Liver (tissue), 3 donors: ENCODE measurements at regions not wholly inside any gene's neighbourhood (a gene's known extent, or its start where the extent isn't known, plus 50 kb on each side); places are given as distances from the start of the nearest gene placed in this dataset.

Experiments
- TAF1 ChIP-seq: conservative IDR thresholded peaks from 2 replicates; pipeline ENCODE4 v1.6.1; 2016; ENCODE audit warnings: antibody characterized with exemption, mild to moderate bottlenecking
- TF ChIP-seq, protein P1 (sequence below): fragments of 150-350 bp; IDR thresholded peaks from 2 replicates; pipeline ENCODE4 v1.5.1; 2017; ENCODE audit warnings: improper control_type of control experiment, low read depth, low read length; ENCODE audit not compliant: missing input control
- TF ChIP-seq, protein P2 (sequence below): IDR thresholded peaks from 2 replicates; pipeline ENCODE4 v1.6.1; 2016; ENCODE audit warnings: antibody characterized with exemption
- TF ChIP-seq, protein P3 (sequence below): IDR thresholded peaks from 2 replicates; pipeline ENCODE4 v1.6.1; 2016; ENCODE audit warnings: antibody characterized with exemption, mild to moderate bottlenecking
- TF ChIP-seq, protein P4 (sequence below): IDR thresholded peaks from 2 replicates; pipeline ENCODE4 v1.6.1; 2016; ENCODE audit warnings: antibody characterized with exemption
- donor health status: healthy.
- donor health status: healthy.

DNA sequence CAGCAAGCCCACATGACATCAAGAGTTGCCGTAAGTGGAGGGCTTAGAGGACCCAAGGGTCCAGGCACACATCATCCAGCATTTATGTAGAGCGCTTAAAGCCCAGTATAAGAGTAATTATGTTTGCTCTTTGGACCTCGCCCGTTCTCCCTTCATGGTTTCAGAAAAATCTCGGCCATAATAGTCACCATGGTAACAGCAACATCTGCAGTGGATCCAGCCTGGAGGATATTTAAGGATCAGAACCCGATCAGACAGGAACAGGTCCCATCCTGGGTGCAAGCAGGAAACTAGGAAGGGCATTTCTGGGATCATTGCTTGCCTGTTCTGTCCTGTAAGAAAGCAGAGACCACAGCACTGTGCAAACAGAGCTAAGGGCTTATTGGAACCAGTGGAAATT is 89.9 kb upstream of the KAZN start:
- TF ChIP-seq, protein P1, sequence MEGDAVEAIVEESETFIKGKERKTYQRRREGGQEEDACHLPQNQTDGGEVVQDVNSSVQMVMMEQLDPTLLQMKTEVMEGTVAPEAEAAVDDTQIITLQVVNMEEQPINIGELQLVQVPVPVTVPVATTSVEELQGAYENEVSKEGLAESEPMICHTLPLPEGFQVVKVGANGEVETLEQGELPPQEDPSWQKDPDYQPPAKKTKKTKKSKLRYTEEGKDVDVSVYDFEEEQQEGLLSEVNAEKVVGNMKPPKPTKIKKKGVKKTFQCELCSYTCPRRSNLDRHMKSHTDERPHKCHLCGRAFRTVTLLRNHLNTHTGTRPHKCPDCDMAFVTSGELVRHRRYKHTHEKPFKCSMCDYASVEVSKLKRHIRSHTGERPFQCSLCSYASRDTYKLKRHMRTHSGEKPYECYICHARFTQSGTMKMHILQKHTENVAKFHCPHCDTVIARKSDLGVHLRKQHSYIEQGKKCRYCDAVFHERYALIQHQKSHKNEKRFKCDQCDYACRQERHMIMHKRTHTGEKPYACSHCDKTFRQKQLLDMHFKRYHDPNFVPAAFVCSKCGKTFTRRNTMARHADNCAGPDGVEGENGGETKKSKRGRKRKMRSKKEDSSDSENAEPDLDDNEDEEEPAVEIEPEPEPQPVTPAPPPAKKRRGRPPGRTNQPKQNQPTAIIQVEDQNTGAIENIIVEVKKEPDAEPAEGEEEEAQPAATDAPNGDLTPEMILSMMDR: no peak
- TF ChIP-seq TAF1: no peak
- TF ChIP-seq, protein P2, sequence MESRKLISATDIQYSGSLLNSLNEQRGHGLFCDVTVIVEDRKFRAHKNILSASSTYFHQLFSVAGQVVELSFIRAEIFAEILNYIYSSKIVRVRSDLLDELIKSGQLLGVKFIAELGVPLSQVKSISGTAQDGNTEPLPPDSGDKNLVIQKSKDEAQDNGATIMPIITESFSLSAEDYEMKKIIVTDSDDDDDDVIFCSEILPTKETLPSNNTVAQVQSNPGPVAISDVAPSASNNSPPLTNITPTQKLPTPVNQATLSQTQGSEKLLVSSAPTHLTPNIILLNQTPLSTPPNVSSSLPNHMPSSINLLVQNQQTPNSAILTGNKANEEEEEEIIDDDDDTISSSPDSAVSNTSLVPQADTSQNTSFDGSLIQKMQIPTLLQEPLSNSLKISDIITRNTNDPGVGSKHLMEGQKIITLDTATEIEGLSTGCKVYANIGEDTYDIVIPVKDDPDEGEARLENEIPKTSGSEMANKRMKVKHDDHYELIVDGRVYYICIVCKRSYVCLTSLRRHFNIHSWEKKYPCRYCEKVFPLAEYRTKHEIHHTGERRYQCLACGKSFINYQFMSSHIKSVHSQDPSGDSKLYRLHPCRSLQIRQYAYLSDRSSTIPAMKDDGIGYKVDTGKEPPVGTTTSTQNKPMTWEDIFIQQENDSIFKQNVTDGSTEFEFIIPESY: no peak
- TF ChIP-seq, protein P3, sequence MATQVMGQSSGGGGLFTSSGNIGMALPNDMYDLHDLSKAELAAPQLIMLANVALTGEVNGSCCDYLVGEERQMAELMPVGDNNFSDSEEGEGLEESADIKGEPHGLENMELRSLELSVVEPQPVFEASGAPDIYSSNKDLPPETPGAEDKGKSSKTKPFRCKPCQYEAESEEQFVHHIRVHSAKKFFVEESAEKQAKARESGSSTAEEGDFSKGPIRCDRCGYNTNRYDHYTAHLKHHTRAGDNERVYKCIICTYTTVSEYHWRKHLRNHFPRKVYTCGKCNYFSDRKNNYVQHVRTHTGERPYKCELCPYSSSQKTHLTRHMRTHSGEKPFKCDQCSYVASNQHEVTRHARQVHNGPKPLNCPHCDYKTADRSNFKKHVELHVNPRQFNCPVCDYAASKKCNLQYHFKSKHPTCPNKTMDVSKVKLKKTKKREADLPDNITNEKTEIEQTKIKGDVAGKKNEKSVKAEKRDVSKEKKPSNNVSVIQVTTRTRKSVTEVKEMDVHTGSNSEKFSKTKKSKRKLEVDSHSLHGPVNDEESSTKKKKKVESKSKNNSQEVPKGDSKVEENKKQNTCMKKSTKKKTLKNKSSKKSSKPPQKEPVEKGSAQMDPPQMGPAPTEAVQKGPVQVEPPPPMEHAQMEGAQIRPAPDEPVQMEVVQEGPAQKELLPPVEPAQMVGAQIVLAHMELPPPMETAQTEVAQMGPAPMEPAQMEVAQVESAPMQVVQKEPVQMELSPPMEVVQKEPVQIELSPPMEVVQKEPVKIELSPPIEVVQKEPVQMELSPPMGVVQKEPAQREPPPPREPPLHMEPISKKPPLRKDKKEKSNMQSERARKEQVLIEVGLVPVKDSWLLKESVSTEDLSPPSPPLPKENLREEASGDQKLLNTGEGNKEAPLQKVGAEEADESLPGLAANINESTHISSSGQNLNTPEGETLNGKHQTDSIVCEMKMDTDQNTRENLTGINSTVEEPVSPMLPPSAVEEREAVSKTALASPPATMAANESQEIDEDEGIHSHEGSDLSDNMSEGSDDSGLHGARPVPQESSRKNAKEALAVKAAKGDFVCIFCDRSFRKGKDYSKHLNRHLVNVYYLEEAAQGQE: no peak
- TF ChIP-seq, protein P4, sequence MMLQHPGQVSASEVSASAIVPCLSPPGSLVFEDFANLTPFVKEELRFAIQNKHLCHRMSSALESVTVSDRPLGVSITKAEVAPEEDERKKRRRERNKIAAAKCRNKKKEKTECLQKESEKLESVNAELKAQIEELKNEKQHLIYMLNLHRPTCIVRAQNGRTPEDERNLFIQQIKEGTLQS: no peak
